ENCODE measurements at regions not wholly inside any gene's neighbourhood (a gene's known extent, or its start where the extent isn't known, plus 50 kb on each side); places are given as distances from the start of the nearest gene placed in this dataset.

GRCh38 chr12:114901316-114901715, 217.3 kb upstream of the TBX3 start:
- H3K4me1 Mint-ChIP-seq (ENCODE audit: insufficient read depth, unreplicated experiment): no peaks in the 10 kb centered on the region
- no peaks in the 10 kb centered on the region for H3K36me3 Mint-ChIP-seq (ENCODE audit: insufficient read depth, unreplicated experiment)
- no TSS peak for BruUV-seq (replicated peaks)
- no peak for DNase-seq (ENCODE audit: unreplicated experiment)
- H3K4me3 Mint-ChIP-seq (ENCODE audit: unreplicated experiment): no peak overlapping the region
- no peaks in the 10 kb centered on the region for H3K27me3 Mint-ChIP-seq (ENCODE audit: insufficient read depth, unreplicated experiment)
- no peak for TF ChIP-seq CTCF (IDR thresholded peaks at IDR 0.05; ENCODE audit: unreplicated experiment)
- intact Hi-C loops (cut with micrococcal nuclease): no loop called here
- CTCF ChIA-PET: no interaction called here
- H3K27ac Mint-ChIP-seq (ENCODE audit: low read depth, unreplicated experiment): no peak overlapping the region
- H3K9me3 Mint-ChIP-seq (ENCODE audit: unreplicated experiment): no peaks in the 10 kb centered on the region
- POLR2A ChIA-PET: no interaction called here

- no peaks in the 10 kb centered on the region for H3K9me3 Mint-ChIP-seq (ENCODE audit: unreplicated experiment)
- TF ChIP-seq CTCF (IDR thresholded peaks at IDR 0.05; ENCODE audit: unreplicated experiment): no peak
- DNase-seq (ENCODE audit: unreplicated experiment): no peak
- H3K4me3 Mint-ChIP-seq (ENCODE audit: unreplicated experiment): no peak overlapping the region
- H3K27ac Mint-ChIP-seq (ENCODE audit: low read depth, unreplicated experiment): no peak overlapping the region
- H3K36me3 Mint-ChIP-seq (ENCODE audit: insufficient read depth, unreplicated experiment): no peaks in the 10 kb centered on the region
- H3K27me3 Mint-ChIP-seq (ENCODE audit: insufficient read depth, unreplicated experiment): no peaks in the 10 kb centered on the region
- no TSS peak for BruUV-seq (replicated peaks)
- intact Hi-C loops (cut with micrococcal nuclease): no loop called here
- H3K4me1 Mint-ChIP-seq (ENCODE audit: insufficient read depth, unreplicated experiment): no peaks in the 10 kb centered on the region
- ChIA-PET POLR2A (interaction anchor here (1.0 kb wide), 1 partner anchor 16 kb away, joined by 3 read pairs; no protein-coding TSS in a partner anchor), CTCF (no interaction called here)
Measured at GRCh38 chr12:114898159-114898558, 214.2 kb upstream of the TBX3 start.

GRCh38 chr12:114895827-114896226, 211.9 kb upstream of the TBX3 start:
- Mint-ChIP-seq H3K9me3 (ENCODE audit: unreplicated experiment) (no peaks in the 10 kb centered on the region), H3K4me1 (ENCODE audit: insufficient read depth, unreplicated experiment) (no peaks in the 10 kb centered on the region), H3K36me3 (ENCODE audit: insufficient read depth, unreplicated experiment) (no peaks in the 10 kb centered on the region), H3K27me3 (ENCODE audit: insufficient read depth, unreplicated experiment) (no peaks in the 10 kb centered on the region), H3K4me3 (ENCODE audit: unreplicated experiment) (no peak overlapping the region), H3K27ac (ENCODE audit: low read depth, unreplicated experiment) (no peak overlapping the region)
- ChIA-PET POLR2A (no interaction called here), CTCF (interaction anchor here (0.7 kb wide), 1 partner anchor 535 kb away, joined by 3 read pairs; no protein-coding TSS in a partner anchor)
- intact Hi-C loops (cut with micrococcal nuclease): no loop called here
- no peak for TF ChIP-seq CTCF (IDR thresholded peaks at IDR 0.05; ENCODE audit: unreplicated experiment)
- no peak for DNase-seq (ENCODE audit: unreplicated experiment)
- BruUV-seq (replicated peaks): no TSS peak

GRCh38 chr12:114895081-114895480, 211.1 kb upstream of the TBX3 start:
- no peaks in the 10 kb centered on the region for H3K4me1 Mint-ChIP-seq (ENCODE audit: insufficient read depth, unreplicated experiment)
- TF ChIP-seq CTCF (IDR thresholded peaks at IDR 0.05; ENCODE audit: unreplicated experiment): no peak

More at GRCh38 chr12:114895081-114895480, 211.1 kb upstream of the TBX3 start:
- CTCF ChIA-PET: no interaction called here
- Mint-ChIP-seq H3K9me3 (ENCODE audit: unreplicated experiment) (no peaks in the 10 kb centered on the region), H3K36me3 (ENCODE audit: insufficient read depth, unreplicated experiment) (no peaks in the 10 kb centered on the region), H3K27ac (ENCODE audit: low read depth, unreplicated experiment) (no peak overlapping the region), H3K27me3 (ENCODE audit: insufficient read depth, unreplicated experiment) (no peaks in the 10 kb centered on the region), H3K4me3 (ENCODE audit: unreplicated experiment) (no peak overlapping the region)
- POLR2A ChIA-PET: no interaction called here
- BruUV-seq (replicated peaks): no TSS peak
- intact Hi-C loops (cut with micrococcal nuclease): no loop called here
- no peak for DNase-seq (ENCODE audit: unreplicated experiment)
